ENCODE measurements at regions not wholly inside any gene's neighbourhood (a gene's known extent, or its start where the extent isn't known, plus 50 kb on each side); places are given as distances from the start of the nearest gene placed in this dataset.

GRCh38 chrX:115948018-115948923 is 222.3 kb upstream of the AGTR2 start:
- TF ChIP-seq CTCF (IDR thresholded peaks at IDR 0.05 in 8 of 11, conservative IDR thresholded peaks at IDR 0.05 in 3 of 11) (peak in 2 of 11 experiments; percentile 6 to 9), POLR2A (IDR thresholded peaks at IDR 0.05) (no peak)
